ENCODE measurements at regions not wholly inside any gene's neighbourhood (a gene's known extent, or its start where the extent isn't known, plus 50 kb on each side); places are given as distances from the start of the nearest gene placed in this dataset.

- H3K4me1 Mint-ChIP-seq (ENCODE audit: low read depth), result no peaks in the 10 kb centered on the region
- H3K9me3 Mint-ChIP-seq, result peaks cover 4% of the 10 kb centered on the region
- H3K36me3 Mint-ChIP-seq (ENCODE audit: low read depth), result no peaks in the 10 kb centered on the region
- no peak overlapping the region for H3K27ac Mint-ChIP-seq
- H3K27me3 Mint-ChIP-seq (ENCODE audit: low read depth), result no peaks in the 10 kb centered on the region
- no peak for DNase-seq (ENCODE audit: low spot score)
- no peak overlapping the region for H3K4me3 Mint-ChIP-seq
Observed at GRCh38 chr12:24025153-24025798, 75.8 kb upstream of the SOX5 start.

GRCh38 chr12:24023081-24023480 is 73.6 kb upstream of the SOX5 start:
- H3K27me3 Mint-ChIP-seq (ENCODE audit: low read depth), result no peaks in the 10 kb centered on the region
- no peak for DNase-seq (ENCODE audit: low spot score)
- no peak overlapping the region for H3K4me3 Mint-ChIP-seq
- H3K27ac Mint-ChIP-seq, result no peak overlapping the region
- no peaks in the 10 kb centered on the region for H3K4me1 Mint-ChIP-seq (ENCODE audit: low read depth)
- H3K36me3 Mint-ChIP-seq (ENCODE audit: low read depth), result no peaks in the 10 kb centered on the region
- peaks cover 4% of the 10 kb centered on the region for H3K9me3 Mint-ChIP-seq

GRCh38 chr12:24021164-24021502 is 71.7 kb upstream of the SOX5 start:
- H3K9me3 Mint-ChIP-seq, result peaks cover 4% of the 10 kb centered on the region
- H3K4me1 Mint-ChIP-seq (ENCODE audit: low read depth), result no peaks in the 10 kb centered on the region
- no peaks in the 10 kb centered on the region for H3K27me3 Mint-ChIP-seq (ENCODE audit: low read depth)
- H3K4me3 Mint-ChIP-seq, result no peak overlapping the region
- DNase-seq (ENCODE audit: low spot score), result no peak
- H3K27ac Mint-ChIP-seq, result no peak overlapping the region
- no peaks in the 10 kb centered on the region for H3K36me3 Mint-ChIP-seq (ENCODE audit: low read depth)

- no peaks in the 10 kb centered on the region for H3K27me3 Mint-ChIP-seq (ENCODE audit: low read depth)
- peaks cover 4% of the 10 kb centered on the region for H3K9me3 Mint-ChIP-seq
- no peaks in the 10 kb centered on the region for H3K36me3 Mint-ChIP-seq (ENCODE audit: low read depth)
- H3K4me3 Mint-ChIP-seq, result no peak overlapping the region
- H3K4me1 Mint-ChIP-seq (ENCODE audit: low read depth), result no peaks in the 10 kb centered on the region
- H3K27ac Mint-ChIP-seq, result no peak overlapping the region
- DNase-seq (ENCODE audit: low spot score), result no peak
Observed at GRCh38 chr12:24020397-24021163, 71.1 kb upstream of the SOX5 start.

GRCh38 chr12:24015833-24016160 is 66.3 kb upstream of the SOX5 start:
- no peaks in the 10 kb centered on the region for H3K4me1 Mint-ChIP-seq (ENCODE audit: low read depth)
- no peak overlapping the region for H3K27ac Mint-ChIP-seq
- no peaks in the 10 kb centered on the region for H3K27me3 Mint-ChIP-seq (ENCODE audit: low read depth)
- no peak overlapping the region for H3K4me3 Mint-ChIP-seq
- H3K36me3 Mint-ChIP-seq (ENCODE audit: low read depth), result no peaks in the 10 kb centered on the region
- no peak for DNase-seq (ENCODE audit: low spot score)
- no peaks in the 10 kb centered on the region for H3K9me3 Mint-ChIP-seq

GRCh38 chr12:24014915-24015832 is 65.7 kb upstream of the SOX5 start:
- no peak overlapping the region for H3K27ac Mint-ChIP-seq
- H3K9me3 Mint-ChIP-seq, result no peaks in the 10 kb centered on the region
- H3K4me3 Mint-ChIP-seq, result no peak overlapping the region
- no peak for DNase-seq (ENCODE audit: low spot score)
- H3K36me3 Mint-ChIP-seq (ENCODE audit: low read depth), result no peaks in the 10 kb centered on the region
- H3K4me1 Mint-ChIP-seq (ENCODE audit: low read depth), result no peaks in the 10 kb centered on the region
- no peaks in the 10 kb centered on the region for H3K27me3 Mint-ChIP-seq (ENCODE audit: low read depth)

- DNase-seq (ENCODE audit: low spot score), result no peak
- Mint-ChIP-seq H3K9me3 (no peaks in the 10 kb centered on the region), H3K36me3 (ENCODE audit: low read depth) (no peaks in the 10 kb centered on the region), H3K27me3 (ENCODE audit: low read depth) (no peaks in the 10 kb centered on the region), H3K4me3 (no peak overlapping the region), H3K27ac (no peak overlapping the region), H3K4me1 (ENCODE audit: low read depth) (no peaks in the 10 kb centered on the region)
Observed at GRCh38 chr12:24014240-24014639, 64.8 kb upstream of the SOX5 start.

GRCh38 chr12:24012528-24012927 is 63.1 kb upstream of the SOX5 start:
- Mint-ChIP-seq H3K36me3 (ENCODE audit: low read depth) (no peaks in the 10 kb centered on the region), H3K9me3 (no peaks in the 10 kb centered on the region), H3K27me3 (ENCODE audit: low read depth) (no peaks in the 10 kb centered on the region), H3K4me3 (no peak overlapping the region), H3K4me1 (ENCODE audit: low read depth) (no peaks in the 10 kb centered on the region), H3K27ac (no peak overlapping the region)
- DNase-seq (ENCODE audit: low spot score), result no peak

- Mint-ChIP-seq H3K27me3 (ENCODE audit: low read depth) (no peaks in the 10 kb centered on the region), H3K36me3 (ENCODE audit: low read depth) (no peaks in the 10 kb centered on the region), H3K4me3 (no peak overlapping the region), H3K9me3 (no peaks in the 10 kb centered on the region), H3K4me1 (ENCODE audit: low read depth) (no peaks in the 10 kb centered on the region), H3K27ac (no peak overlapping the region)
- no peak for DNase-seq (ENCODE audit: low spot score)
Observed at GRCh38 chr12:24011927-24012507, 62.5 kb upstream of the SOX5 start.

- no peaks in the 10 kb centered on the region for H3K36me3 Mint-ChIP-seq (ENCODE audit: low read depth)
- H3K27ac Mint-ChIP-seq, result no peak overlapping the region
- H3K4me1 Mint-ChIP-seq (ENCODE audit: low read depth), result no peaks in the 10 kb centered on the region
- H3K27me3 Mint-ChIP-seq (ENCODE audit: low read depth), result no peaks in the 10 kb centered on the region
- no peak for DNase-seq (ENCODE audit: low spot score)
- H3K4me3 Mint-ChIP-seq, result no peak overlapping the region
- no peaks in the 10 kb centered on the region for H3K9me3 Mint-ChIP-seq
Observed at GRCh38 chr12:24008166-24008565, 58.7 kb upstream of the SOX5 start.
